HG03135 (cell line): ENCODE measurements at regions not wholly inside any gene's neighbourhood (a gene's known extent, or its start where the extent isn't known, plus 50 kb on each side); places are given as distances from the start of the nearest gene placed in this dataset.

Source experiments
- ATAC-seq: cut with Tn5 transposase; IDR thresholded peaks from one replicate; pipeline ENCODE4 v1.9.1; 2021; ENCODE audit warnings: mild to moderate bottlenecking, moderate library complexity; ENCODE audit not compliant: unreplicated experiment

- no peak for ATAC-seq
Measured at GRCh38 chr2:48132271-48132625, 182.2 kb upstream of the FOXN2 start.

GRCh38 chr2:48134704-48135103 is 179.8 kb upstream of the FOXN2 start:
- ATAC-seq: no peak

GRCh38 chr2:48135797-48136196 is 178.7 kb upstream of the FOXN2 start:
- ATAC-seq: no peak

- no peak for ATAC-seq
Measured at GRCh38 chr2:48137829-48138228, 176.7 kb upstream of the FOXN2 start.

GRCh38 chr2:48138898-48139297 is 175.6 kb upstream of the FOXN2 start:
- no peak for ATAC-seq

GRCh38 chr2:48140586-48140985 is 173.9 kb upstream of the FOXN2 start:
- ATAC-seq: no peak

GRCh38 chr2:48144777-48145176 is 169.7 kb upstream of the FOXN2 start:
- ATAC-seq: no peak

- ATAC-seq: no peak
Measured at GRCh38 chr2:48145845-48146452, 168.5 kb upstream of the FOXN2 start.

- no peak for ATAC-seq
Measured at GRCh38 chr2:48146552-48146951, 167.9 kb upstream of the FOXN2 start.

- ATAC-seq: no peak
Measured at GRCh38 chr2:48147719-48148118, 166.8 kb upstream of the FOXN2 start.

GRCh38 chr2:48148841-48149430 is 165.5 kb upstream of the FOXN2 start:
- ATAC-seq: no peak

GRCh38 chr2:48157150-48157549 is 157.3 kb upstream of the FOXN2 start:
- no peak for ATAC-seq

- ATAC-seq: no peak
Measured at GRCh38 chr2:48161628-48162027, 152.9 kb upstream of the FOXN2 start.

- no peak for ATAC-seq
Measured at GRCh38 chr2:48162742-48163141, 151.7 kb upstream of the FOXN2 start.

- ATAC-seq: no peak
Measured at GRCh38 chr2:48165070-48165753, 149.3 kb upstream of the FOXN2 start.

GRCh38 chr2:48169141-48169592 is 145.3 kb upstream of the FOXN2 start:
- no peak for ATAC-seq

- ATAC-seq: no peak
Measured at GRCh38 chr2:48170281-48170680, 144.2 kb upstream of the FOXN2 start.

GRCh38 chr2:48173141-48173540 is 141.3 kb upstream of the FOXN2 start:
- ATAC-seq: no peak

GRCh38 chr2:48174503-48174902 is 140.0 kb upstream of the FOXN2 start:
- ATAC-seq: no peak

- ATAC-seq: no peak
Measured at GRCh38 chr2:48175254-48175653, 139.2 kb upstream of the FOXN2 start.

GRCh38 chr2:48175656-48176055 is 138.8 kb upstream of the FOXN2 start:
- no peak for ATAC-seq

- no peak for ATAC-seq
Measured at GRCh38 chr2:48176876-48177275, 137.6 kb upstream of the FOXN2 start.
